ENCODE measurements at regions not wholly inside any gene's neighbourhood (a gene's known extent, or its start where the extent isn't known, plus 50 kb on each side); places are given as distances from the start of the nearest gene placed in this dataset.

DNA sequence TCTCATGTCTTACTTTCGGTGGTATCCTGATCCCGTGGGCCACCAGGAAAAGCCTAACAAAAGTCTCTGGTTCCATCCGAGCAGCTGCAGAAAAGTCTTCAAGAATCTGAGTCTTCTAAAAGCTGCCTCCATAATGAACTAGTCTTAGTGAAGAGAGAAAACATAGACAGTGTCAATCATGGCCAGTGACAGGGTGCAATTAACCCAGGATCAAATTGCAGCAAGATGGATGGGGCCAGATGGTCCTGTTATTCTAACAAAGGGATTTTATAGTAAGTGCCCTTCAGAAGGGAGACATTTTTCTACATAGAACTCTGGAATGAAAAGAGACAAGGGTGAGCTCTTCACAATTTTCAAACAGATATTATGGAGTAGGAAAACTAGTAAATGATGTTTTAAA, 281.6 kb upstream of the ZFP64 start:
- no peak overlapping the region for H4K8ac ChIP-seq (ENCODE audit: low read depth in 2 of 2, low read length in 2 of 2)
- H3K36me3 ChIP-seq (ENCODE audit: control insufficient read depth, insufficient read depth, low read length) = no peaks in the 10 kb centered on the region
- H2BK20ac ChIP-seq (ENCODE audit: low read depth, low read length) = no peak overlapping the region
- H2BK5ac ChIP-seq (ENCODE audit: low read depth, low read length, poor library complexity, severe bottlenecking) = no peak overlapping the region
- H3K9ac ChIP-seq (ENCODE audit: low read depth, low read length) = no peak overlapping the region
- in situ Hi-C loops (cut with MboI; ENCODE audit: low sequenced_read_pairs) = no loop called here
- H4K20me1 ChIP-seq (ENCODE audit: insufficient read depth, low read length) = no peaks in the 10 kb centered on the region
- no peaks in the 10 kb centered on the region for H3K9me3 ChIP-seq (ENCODE audit: control insufficient read depth, insufficient read depth, low read length)
- no peaks in the 10 kb centered on the region for H3K27me3 ChIP-seq (ENCODE audit: control insufficient read depth, insufficient read depth, low read length)
- no peak overlapping the region for H3K4ac ChIP-seq (ENCODE audit: low read depth, low read length)
- no peak overlapping the region for H2BK15ac ChIP-seq (ENCODE audit: low read depth, low read length)
- no peak overlapping the region for H3K56ac ChIP-seq (ENCODE audit: extremely low read depth, insufficient read depth, low read length)
- dilution Hi-C loops (cut with HindIII; ENCODE audit: low sequenced_read_pairs, unreplicated experiment) = no loop called here
- no peak overlapping the region for H3K14ac ChIP-seq (replicated peaks; ENCODE audit: low read depth, low read length)
- BruUV-seq (replicated peaks) = no TSS peak
- no peak overlapping the region for H2AK9ac ChIP-seq (replicated peaks; ENCODE audit: low read depth, low read length, poor library complexity)
- H3K79me1 ChIP-seq (ENCODE audit: low read depth in 1 of 2, low read length in 2 of 2) = no peaks in the 10 kb centered on the region
- no peaks in the 10 kb centered on the region for H3K9me1 ChIP-seq (ENCODE audit: insufficient read depth, low read length)
- H3K18ac ChIP-seq (ENCODE audit: low read depth, low read length) = no peak overlapping the region
- no peak for ATAC-seq (ENCODE audit: low read depth)
- ChIA-PET CTCF (interaction anchor here (0.6 to 1.0 kb wide), 2 partner anchors 17 to 133 kb away, joined by 3 to 4 read pairs; no protein-coding TSS in a partner anchor), POLR2A (ENCODE audit: unreplicated experiment) (no interaction called here)
- H2BK120ac ChIP-seq (ENCODE audit: low read depth, low read length) = no peak overlapping the region
- no peaks in the 10 kb centered on the region for H3K4me1 ChIP-seq (ENCODE audit: control insufficient read depth, insufficient read depth, low read length)
- H2AFZ ChIP-seq (replicated peaks; ENCODE audit: low read length, poor library complexity) = no peak overlapping the region
- no peak overlapping the region for H3K27ac ChIP-seq (ENCODE audit: insufficient read depth, low read length)
- intact Hi-C loops (cut with micrococcal nuclease) = no loop called here
- H4K91ac ChIP-seq (ENCODE audit: insufficient read depth, low read depth, low read length) = no peak overlapping the region
- H3K4me3 ChIP-seq (ENCODE audit: insufficient read depth, low read depth, low read length) = no peak overlapping the region
- TF ChIP-seq POLR2A (IDR thresholded peaks at IDR 0.05; ENCODE audit: low read depth, low read length) (no peak), FOS (IDR thresholded peaks at IDR 0.05; ENCODE audit: low read depth, low read length) (no peak), NFE2L2 (IDR thresholded peaks at IDR 0.05; ENCODE audit: low read depth, low read length) (no peak), CHD1 (IDR thresholded peaks at IDR 0.05; ENCODE audit: low read depth, low read length) (no peak), RFX5 (IDR thresholded peaks at IDR 0.05; ENCODE audit: low read depth, low read length) (no peak), MXI1 (IDR thresholded peaks at IDR 0.05; ENCODE audit: borderline replicate concordance, low read depth, low read length) (no peak), RCOR1 (IDR thresholded peaks at IDR 0.05; ENCODE audit: insufficient replicate concordance, low read length) (no peak), BHLHE40 (IDR thresholded peaks at IDR 0.05; ENCODE audit: low read depth, low read length) (no peak), SMC3 (IDR thresholded peaks at IDR 0.05; ENCODE audit: low read depth, low read length) (no peak), CTCF (conservative IDR thresholded peaks at IDR 0.05; ENCODE audit: low read depth, low read length) (no peak), MAFK (IDR thresholded peaks at IDR 0.05; ENCODE audit: low read depth, low read length) (no peak), MAZ (IDR thresholded peaks at IDR 0.05; ENCODE audit: borderline replicate concordance, low read depth, low read length) (no peak), RAD21 (IDR thresholded peaks at IDR 0.05; ENCODE audit: low read length) (no peak), CEBPB (IDR thresholded peaks at IDR 0.05; ENCODE audit: low read depth, low read length) (no peak)
- TF ChIP-seq, protein P1, sequence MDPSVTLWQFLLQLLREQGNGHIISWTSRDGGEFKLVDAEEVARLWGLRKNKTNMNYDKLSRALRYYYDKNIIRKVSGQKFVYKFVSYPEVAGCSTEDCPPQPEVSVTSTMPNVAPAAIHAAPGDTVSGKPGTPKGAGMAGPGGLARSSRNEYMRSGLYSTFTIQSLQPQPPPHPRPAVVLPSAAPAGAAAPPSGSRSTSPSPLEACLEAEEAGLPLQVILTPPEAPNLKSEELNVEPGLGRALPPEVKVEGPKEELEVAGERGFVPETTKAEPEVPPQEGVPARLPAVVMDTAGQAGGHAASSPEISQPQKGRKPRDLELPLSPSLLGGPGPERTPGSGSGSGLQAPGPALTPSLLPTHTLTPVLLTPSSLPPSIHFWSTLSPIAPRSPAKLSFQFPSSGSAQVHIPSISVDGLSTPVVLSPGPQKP (IDR thresholded peaks at IDR 0.05; ENCODE audit: borderline replicate concordance, low read depth, low read length) = no peak
- TF ChIP-seq, protein P2, sequence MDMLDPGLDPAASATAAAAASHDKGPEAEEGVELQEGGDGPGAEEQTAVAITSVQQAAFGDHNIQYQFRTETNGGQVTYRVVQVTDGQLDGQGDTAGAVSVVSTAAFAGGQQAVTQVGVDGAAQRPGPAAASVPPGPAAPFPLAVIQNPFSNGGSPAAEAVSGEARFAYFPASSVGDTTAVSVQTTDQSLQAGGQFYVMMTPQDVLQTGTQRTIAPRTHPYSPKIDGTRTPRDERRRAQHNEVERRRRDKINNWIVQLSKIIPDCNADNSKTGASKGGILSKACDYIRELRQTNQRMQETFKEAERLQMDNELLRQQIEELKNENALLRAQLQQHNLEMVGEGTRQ (IDR thresholded peaks at IDR 0.05; ENCODE audit: low read depth, low read length) = no peak
- no peak overlapping the region for H2AK5ac ChIP-seq (ENCODE audit: low read depth, low read length)
- no peak overlapping the region for H4K5ac ChIP-seq (ENCODE audit: low read depth, low read length)
- H3K4me2 ChIP-seq (ENCODE audit: low read depth, low read length) = no peak overlapping the region
- DNase-seq = no peak
- H3K23ac ChIP-seq (ENCODE audit: low read depth, low read length) = no peak overlapping the region
- WGBS, 2 experiments (ENCODE audit: extremely low coverage in 2 of 2, insufficient read length in 1 of 2) = 80% methylated on average over 1 of the region's 3 CpGs; no CpG with 5 or more reads in 1 of the 2 experiments

All from IMR-90 (cell line).